ENCODE measurements at regions not wholly inside any gene's neighbourhood (a gene's known extent, or its start where the extent isn't known, plus 50 kb on each side); places are given as distances from the start of the nearest gene placed in this dataset.

- TF ChIP-seq POLR2A (IDR thresholded peaks at IDR 0.05) = no peak
- no peak for TF ChIP-seq CTCF (IDR thresholded peaks at IDR 0.05)
- no peak for TF ChIP-seq POLR2AphosphoS5 (IDR thresholded peaks at IDR 0.05; ENCODE audit: insufficient read depth in 1 of 2, low read depth in 1 of 2)
Measured at GRCh38 chr18:73961804-73962203, 185.8 kb downstream of the FBXO15 start.

Data from vagina (tissue), 2 donors.